ENCODE measurements at regions not wholly inside any gene's neighbourhood (a gene's known extent, or its start where the extent isn't known, plus 50 kb on each side); places are given as distances from the start of the nearest gene placed in this dataset.
"Not testable (repeated sequence)": the region's sequence is repeated elsewhere in the genome, so short reads cannot be mapped to it uniquely, and the experiment has no call there.

DNA sequence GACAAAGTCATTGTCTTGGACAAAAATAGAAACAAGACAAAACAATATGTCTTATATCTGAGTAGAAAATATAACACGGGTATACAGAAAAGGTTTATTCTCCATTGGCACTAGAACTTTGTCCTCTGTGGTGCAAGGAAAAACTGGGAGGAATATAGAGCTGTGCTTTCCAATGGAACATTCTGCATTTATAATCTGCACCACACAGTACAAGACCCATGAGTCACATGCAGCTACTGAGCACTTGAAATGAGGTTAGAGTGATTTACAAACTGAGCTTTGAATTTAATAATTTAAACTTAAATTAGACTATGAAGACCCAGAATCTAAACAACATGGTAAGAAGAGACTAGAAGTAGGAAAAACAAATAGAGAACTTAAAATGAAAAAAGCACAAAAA lies 86.1 kb downstream of the RAP2A start:
- ATAC-seq: no peak
- DNase-seq (ENCODE audit: missing footprints): no peak
- intact Hi-C loops (cut with DNase I): no loop called here

DNA sequence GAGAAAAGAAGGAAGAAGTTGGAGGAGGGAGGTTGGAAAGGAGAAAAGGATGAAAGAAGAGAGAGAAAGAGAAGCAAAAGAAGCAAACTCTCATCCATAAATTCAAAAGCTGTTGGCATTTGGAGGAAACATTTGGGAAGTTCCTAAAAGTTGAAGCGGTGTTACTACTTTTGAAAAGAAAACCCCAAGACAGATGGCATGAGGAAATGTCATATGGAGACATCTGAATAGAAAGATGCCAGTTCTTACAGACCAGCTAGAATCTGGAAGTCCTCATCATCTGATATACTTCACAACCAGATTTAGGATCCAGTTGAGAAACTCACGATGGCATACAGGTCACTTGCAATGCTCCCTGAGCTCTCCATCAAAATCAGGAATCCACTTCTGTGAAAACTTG lies 86.9 kb downstream of the RAP2A start:
- intact Hi-C loops (cut with DNase I): no loop called here
- no peak for ATAC-seq
- no peak for DNase-seq (ENCODE audit: missing footprints)

DNA sequence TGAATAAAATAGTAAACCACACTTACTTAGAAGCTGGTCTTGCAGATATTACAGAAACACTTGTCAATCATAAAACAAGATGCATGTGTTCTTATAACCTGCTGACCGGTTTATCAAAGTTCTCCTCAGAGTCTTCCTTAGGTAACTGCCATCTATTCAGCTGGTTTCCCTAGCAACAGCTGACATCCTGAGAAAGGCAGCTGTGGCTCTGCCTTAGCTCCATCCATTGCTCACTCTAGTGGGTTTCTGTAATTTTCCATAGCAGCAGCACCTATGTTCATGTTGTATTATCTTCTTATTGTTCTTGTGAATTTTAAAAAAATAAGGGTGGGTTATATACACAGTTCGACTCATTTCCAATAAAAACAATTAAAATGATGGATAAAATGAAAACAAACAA lies 87.8 kb downstream of the RAP2A start:
- no peak for DNase-seq (ENCODE audit: missing footprints)
- ATAC-seq: no peak
- intact Hi-C loops (cut with DNase I): no loop called here

DNA sequence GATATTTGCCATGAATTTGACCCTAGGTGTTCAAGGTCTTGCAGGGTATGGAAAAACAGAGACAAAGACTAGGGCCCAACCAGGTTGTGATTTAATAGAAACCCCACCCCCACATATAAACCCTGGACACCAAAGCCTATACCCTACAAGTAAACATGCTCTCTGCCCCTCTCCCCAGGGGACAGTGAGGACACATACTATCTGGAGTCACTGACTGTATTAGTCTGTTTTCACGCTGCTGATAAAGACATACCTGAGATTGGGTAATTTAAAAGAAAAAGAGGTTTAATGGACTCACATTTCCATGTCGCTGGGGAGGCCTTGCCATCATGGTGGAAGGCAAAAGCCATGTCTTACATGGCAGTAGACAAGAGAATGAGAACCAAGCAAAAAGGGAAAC lies 88.3 kb downstream of the RAP2A start:
- ATAC-seq: no peak
- DNase-seq (ENCODE audit: missing footprints): no peak
- intact Hi-C loops (cut with DNase I): no loop called here

DNA sequence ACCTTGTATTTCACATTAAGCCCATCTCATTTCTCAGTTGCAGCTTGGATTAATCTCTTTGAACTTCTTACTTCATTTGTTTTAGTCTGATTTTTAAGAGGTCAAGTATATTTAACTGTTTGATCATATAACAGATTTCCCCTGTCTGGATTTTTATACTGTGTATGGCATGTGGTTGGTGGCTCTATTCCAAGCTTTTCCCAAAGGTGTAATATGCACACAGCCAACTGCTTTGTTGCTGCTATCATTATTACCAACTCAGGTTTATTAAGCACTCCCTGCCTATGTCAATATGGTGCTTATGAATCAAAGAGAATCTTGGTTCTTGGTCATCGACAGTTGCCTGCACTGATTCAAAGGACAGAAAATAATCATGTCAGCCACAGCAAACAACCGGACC lies 92.6 kb downstream of the RAP2A start:
- intact Hi-C loops (cut with DNase I): no loop called here

DNA sequence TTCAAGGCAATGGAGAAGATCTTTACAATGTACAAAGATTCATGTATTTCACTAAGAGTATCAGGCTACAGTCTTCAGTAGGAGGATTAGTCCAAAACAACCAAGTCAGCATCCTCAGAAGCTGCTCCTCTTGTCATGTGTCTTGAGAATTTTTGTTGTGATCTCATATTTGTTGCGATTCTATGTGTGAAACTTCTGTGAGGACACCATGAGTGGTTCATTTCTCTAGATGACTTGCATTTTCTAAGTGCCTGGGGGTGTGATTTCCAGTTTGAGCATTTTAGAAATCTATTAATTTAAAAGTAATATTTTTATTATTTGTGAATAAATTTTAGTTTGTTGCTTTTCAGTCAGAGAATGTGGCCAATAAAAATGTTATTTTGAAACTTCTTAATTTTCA lies 94.5 kb downstream of the RAP2A start:
- ATAC-seq (no peak), DNase-seq (ENCODE audit: missing footprints) (no peak)
- intact Hi-C loops (cut with DNase I): no loop called here

More for the DNA sequence above, 92.6 kb downstream of the RAP2A start:
- ATAC-seq (no peak), DNase-seq (ENCODE audit: missing footprints) (no peak)

DNA sequence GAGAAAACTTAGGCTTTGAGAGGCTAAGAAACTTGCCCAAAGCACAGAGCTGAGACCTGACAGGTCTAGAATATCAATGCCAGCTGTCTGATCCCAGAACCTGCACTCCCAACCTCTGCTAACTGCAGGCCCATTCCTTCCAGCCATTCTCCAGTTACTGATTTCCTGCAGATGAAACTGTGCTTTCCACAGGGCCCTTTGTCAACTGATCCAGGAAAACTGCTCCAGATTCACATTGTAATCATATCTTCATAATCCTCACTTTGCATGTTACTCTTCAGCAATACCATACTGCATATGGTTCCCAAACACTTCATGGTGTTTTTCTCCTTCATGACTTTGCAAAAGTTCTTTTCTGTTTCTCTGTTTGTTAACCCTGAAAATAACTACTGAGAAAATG lies 100.6 kb downstream of the RAP2A start:
- ATAC-seq: no peak
- intact Hi-C loops (cut with DNase I): no loop called here
- DNase-seq (ENCODE audit: missing footprints): no peak

DNA sequence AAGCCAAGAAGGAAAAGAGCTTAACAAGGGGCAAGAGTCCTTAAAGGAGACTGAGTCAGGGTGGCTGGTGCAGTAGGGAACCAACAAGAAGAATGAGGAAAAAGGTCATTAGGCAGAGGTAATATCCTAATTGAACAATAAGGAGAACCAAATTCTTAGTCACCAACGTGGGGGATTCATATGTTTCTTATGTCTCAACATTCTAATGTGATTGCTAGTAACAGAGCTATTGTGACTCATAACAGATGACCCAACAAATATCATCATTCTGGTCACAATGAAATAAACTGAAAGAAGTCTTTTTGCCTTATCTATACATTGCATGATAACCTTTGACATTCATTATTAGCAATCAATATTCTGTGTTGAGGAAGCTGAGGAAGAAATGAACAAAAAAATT lies 101.6 kb downstream of the RAP2A start:
- intact Hi-C loops (cut with DNase I): no loop called here
- ATAC-seq (no peak), DNase-seq (ENCODE audit: missing footprints) (no peak)

DNA sequence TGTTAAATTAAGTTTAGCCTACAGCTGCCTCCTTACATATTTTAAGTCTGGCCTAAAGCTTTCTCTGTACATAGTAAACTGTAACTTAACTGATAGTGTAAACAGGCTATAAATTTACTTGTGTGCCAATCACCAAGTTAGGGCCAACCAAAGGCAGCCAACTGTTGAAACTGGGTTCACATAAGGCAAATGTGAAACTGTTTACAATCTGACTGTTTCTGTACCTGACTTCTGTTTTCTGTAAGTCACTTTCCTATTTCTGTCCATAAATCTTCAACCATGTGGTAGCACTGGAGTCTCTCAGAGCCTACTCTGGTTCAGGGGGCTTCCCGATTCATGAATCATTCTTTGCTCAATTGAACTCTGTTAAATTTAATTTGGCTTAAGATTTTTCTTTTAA lies 103.1 kb downstream of the RAP2A start:
- DNase-seq (ENCODE audit: missing footprints): no peak
- intact Hi-C loops (cut with DNase I): no loop called here
- ATAC-seq: no peak

DNA sequence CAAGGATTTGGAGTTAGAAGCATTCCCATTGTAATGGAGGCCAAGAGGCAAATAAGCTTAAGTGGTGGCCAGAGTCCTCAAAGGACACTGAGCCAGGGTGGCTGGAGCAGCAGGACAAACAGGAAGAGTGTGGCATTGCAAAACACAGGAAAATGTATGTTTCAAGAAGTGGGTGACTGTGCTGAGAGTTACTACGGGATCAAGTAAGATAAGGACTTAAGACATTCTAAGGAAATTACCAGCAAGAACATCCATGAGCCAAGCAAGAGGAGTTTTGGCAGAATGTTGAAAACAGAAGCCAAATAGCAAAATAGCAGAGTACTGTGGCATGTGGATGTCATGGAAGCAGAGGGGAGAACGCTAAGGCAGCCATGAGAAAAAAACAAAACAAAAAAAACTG lies 104.2 kb downstream of the RAP2A start:
- intact Hi-C loops (cut with DNase I): no loop called here
- ATAC-seq (no peak), DNase-seq (ENCODE audit: missing footprints) (no peak)

DNA sequence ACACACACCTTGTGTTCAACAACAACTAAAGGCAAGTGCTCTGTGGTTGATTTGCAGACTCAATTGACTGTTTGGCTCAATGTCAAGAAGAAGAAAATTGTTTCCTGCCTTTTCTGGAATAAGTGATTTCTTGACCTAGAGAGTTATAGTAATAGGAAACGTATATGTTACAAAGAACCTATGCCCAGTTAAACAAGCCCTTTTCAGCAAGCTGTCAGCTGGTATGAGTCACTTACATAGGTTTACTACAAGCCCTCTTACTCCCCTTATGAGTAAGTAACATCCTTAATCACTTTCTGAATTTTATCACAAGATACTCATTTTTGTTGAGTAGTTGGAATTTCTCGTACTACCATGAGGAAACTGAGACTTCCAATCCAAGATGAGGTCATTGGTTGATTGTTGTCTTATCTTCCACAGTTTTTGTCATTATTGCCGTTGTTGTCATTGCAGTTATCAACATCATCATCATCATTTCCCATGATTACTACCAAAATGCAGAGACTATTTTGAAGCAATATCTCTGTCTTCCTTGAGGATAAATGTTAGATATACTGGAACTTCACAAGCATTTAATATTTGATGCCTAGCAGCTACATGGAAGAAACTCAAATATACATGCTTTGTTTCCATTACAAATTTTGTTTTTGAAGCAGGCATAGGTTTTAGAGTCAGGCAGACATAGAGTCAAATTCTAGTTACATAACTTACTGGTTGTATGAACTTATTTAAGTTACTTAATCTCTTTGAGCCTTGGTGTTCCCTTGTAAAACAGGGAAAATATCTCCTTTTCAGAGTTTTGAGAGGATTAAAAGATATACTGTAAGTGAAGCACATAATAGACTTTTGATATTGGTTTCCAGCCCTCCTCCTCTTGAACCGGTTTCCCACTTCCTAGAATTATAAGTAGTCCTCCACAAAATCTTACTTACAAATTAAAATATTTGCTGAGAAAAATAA lies 106.0 kb downstream of the RAP2A start:
- intact Hi-C loops (cut with DNase I): no loop called here
- no peak for ATAC-seq
- no peak for DNase-seq (ENCODE audit: missing footprints)

DNA sequence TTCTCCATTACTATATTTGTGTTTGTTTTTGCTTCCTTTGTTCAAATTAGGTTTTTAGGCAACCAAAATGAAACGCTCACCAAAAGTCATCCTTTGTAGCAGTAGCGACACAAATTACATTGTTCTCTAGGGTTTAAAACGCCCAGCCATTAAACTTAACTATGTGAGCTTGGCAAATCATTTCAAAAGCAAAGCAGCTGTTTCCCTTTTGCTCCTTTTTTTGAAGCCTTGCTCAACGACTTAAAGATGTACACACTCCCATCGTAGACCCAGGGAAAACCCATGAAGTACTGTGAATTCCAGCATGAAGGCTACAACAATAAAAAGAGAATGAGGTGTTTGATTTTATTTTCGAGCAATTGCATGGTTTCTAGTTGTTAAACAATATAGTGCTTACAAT lies 106.7 kb downstream of the RAP2A start:
- intact Hi-C loops (cut with DNase I): no loop called here
- ATAC-seq (no peak), DNase-seq (ENCODE audit: missing footprints) (no peak)

DNA sequence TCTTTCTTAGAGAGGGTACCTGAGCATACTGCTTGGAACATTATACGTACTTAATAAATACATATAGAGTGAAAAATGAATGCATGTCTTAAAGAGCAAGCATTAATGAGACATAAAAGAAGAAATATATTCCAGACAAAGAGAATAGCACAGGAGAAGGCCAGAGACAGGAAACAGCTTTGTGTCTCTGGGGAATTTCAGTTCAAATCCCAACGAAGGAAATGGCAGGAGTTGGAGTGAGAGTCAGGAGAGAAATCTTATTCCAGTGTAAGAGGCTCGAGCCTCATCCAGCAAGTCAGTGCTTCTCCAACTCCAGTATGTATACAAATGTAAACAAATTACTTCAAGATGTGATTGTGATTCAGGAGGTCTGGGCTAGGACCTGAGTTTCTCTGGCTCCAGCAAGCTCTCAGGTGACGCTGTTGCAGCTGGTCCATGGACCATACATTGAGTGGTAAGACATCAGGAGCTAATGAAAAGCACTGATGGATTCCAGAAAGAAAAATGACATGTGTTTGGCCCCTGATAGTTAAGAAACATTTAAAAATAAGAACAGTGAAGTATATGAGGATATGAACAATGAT lies 108.2 kb downstream of the RAP2A start:
- no peak for DNase-seq (ENCODE audit: missing footprints)
- intact Hi-C loops (cut with DNase I): no loop called here
- ATAC-seq: no peak

DNA sequence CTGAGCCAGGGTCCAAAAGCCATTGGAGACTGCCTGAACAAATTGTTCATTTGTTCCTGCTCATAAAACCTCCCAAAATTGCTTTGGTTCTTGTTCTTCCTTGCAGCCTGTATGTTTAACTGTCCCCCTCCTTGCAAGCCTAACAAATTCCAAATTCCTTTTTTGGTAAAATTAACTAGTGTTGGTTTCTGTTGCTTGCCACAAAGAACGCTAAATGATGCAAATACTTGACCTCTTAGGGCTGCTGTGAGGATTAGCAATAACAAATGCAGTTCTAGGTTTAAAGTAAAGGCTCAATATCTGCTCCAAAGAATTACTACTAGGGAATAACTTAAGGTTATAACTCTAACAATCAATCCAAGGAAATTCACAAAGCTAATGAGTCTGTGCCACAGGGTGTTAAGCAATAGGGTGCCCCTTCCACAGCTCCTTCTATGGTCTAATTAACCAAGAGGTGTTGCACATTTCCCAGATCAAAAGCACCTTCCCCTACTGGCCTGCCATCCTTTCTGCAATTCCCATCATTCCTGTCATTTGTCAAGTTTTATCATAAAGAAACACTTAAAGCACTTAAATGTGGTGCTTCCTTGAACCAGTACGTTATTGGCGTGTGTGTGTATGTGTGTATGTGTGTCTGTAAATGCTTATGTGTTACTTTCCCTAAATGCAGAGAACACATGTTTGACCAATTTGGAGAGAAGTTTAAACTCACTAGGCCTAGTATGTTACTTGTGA lies 110.2 kb downstream of the RAP2A start:
- intact Hi-C loops (cut with DNase I): no loop called here
- no peak for ATAC-seq
- DNase-seq (ENCODE audit: missing footprints): no peak

DNA sequence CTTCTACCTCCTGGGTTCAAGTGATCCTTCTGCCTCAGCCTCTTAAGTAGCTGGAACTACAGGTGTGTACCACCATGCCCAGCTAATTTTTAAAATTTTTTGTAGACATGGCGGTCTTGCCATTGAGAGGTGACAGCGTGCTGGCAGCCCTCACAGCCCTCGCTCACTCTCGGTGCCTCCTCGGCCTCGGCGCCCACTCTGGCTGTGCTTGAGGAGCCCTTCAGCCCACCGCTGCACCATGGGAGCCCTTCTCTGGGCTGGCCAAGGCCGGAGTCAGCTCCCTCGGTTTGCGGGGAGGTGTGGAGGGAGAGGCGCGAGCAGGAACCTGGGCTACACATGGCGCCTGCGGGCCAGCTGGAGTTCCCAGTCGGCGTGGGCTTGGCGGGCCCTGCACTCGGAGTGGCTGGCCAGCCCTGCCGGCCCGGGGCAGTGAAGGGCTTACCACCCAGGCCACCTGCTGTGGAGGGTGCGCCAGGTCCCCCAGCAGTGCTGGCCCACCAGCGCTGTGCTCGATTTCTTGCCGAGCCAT lies 111.1 kb downstream of the RAP2A start:
- intact Hi-C loops (cut with DNase I); ATAC-seq: not testable (repeated sequence)
- DNase-seq (ENCODE audit: missing footprints): peak; percentile 65

DNA sequence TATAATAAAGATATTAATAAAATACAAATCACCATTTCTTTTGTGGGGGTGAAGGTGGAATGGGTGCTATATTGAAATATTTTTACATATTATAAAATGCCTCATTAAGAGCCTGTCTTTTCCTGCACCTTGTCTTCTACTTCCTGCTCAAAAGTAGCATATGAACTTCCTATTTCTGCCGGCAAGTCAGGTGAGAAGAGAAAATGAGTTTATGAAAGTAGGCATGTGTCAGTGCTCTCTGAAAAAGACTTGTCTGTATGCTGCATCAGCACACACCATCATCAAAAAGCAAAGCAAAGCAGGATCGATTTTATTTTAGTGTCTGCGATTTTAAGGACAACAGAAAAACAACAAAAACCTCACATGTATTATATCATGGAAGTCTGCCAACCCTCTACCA lies 114.2 kb downstream of the RAP2A start:
- intact Hi-C loops (cut with DNase I): no loop called here
- DNase-seq (ENCODE audit: missing footprints) (no peak), ATAC-seq (no peak)

DNA sequence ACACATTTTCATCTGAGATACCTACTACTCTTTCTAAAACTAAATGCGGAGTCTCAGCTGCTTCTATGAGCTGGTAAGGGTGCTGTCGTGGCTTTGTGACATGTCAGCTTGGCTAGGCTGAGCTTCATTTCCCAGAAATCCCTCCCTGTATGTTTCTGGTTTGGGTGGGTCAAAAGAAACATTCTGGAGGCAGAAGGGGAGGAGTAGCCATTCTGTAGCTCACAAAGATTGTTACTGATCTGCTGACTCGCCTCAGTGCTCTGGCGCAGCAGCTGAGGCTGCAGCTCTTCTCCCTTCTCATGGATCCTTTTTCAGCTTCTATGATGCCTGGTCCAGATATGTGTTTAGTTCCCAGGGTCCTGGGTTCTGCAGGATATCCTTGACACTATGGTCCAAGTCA lies 114.7 kb downstream of the RAP2A start:
- ATAC-seq: no peak
- intact Hi-C loops (cut with DNase I): no loop called here

DNA sequence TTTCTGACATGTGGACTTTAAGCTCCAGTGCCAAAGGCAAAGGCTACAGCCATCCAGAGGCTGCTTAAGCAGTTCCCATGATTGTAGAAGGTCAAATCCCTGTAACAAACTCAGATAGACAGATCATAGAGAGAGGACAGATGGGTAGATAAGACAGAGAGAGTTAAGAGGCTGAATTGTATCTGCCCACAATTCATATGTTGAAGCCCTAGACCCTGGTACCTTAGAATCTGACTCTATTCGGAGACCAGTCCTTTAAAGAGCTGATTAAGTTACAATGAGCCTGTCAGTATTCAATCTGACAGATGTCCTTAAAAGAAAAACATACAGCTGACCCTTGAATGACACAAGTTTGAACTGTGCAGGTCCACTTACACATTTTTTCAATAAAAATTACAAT lies 115.2 kb downstream of the RAP2A start:
- DNase-seq (ENCODE audit: missing footprints) (no peak), ATAC-seq (no peak)
- intact Hi-C loops (cut with DNase I): no loop called here

More for the DNA sequence above, 114.7 kb downstream of the RAP2A start:
- no peak for DNase-seq (ENCODE audit: missing footprints)

DNA sequence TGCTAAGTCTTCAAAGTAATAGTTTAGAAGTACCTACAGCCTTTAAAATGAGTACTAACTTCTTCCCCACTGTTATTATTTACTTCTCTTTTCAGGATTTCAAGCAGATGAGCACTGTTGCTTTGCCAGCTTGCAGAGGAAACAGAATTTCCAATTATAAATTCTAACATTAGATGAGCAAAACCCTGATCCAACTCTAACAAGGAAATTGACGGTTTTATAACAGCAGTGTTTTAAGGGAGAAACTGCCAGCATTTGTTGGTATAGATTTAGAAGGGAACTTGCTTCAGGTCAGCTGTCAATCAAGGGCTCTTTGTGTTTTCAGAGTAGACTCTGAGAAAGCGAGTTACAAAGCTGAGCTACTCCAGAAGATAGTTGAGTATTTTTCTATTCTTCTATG lies 120.5 kb downstream of the RAP2A start:
- ATAC-seq (no peak), DNase-seq (ENCODE audit: missing footprints) (no peak)
- intact Hi-C loops (cut with DNase I): no loop called here

DNA sequence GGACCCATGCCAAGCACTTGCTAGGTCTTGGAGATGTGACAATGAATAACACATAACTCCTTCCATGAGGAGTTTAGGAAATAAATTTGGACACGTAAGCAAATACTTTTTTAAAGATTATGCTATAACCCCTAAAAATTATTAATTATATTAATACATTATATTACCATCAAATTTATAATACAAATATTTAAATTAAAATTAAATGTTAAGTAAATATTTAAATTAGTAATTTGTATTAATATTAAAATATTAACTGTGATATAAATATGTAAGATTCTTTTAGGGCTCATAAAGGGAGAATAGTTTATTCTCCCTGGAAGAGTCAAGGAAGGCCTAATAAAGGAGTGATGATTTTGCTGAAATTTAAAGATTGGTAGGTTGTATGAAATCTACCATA lies 121.1 kb downstream of the RAP2A start:
- intact Hi-C loops (cut with DNase I): no loop called here
- DNase-seq (ENCODE audit: missing footprints) (no peak), ATAC-seq (no peak)

Measured in Right ventricle myocardium inferior (tissue), 1 donor.